NCI-H2171 (cell line): ENCODE measurements at regions not wholly inside any gene's neighbourhood (a gene's known extent, or its start where the extent isn't known, plus 50 kb on each side); places are given as distances from the start of the nearest gene placed in this dataset.

Experiments used
- DNase-seq: peaks from one replicate; lab custom pipeline; 2025; lab: John Stamatoyannopoulos, UW

- no peak for DNase-seq
Observed at GRCh38 chr6:119602215-119603178, 252.9 kb upstream of the MAN1A1 start.

GRCh38 chr6:119598883-119599282 is 249.3 kb upstream of the MAN1A1 start:
- no peak for DNase-seq

GRCh38 chr6:119594907-119595306 is 245.3 kb upstream of the MAN1A1 start:
- no peak for DNase-seq

GRCh38 chr6:119591235-119591634 is 241.7 kb upstream of the MAN1A1 start:
- DNase-seq: no peak

- DNase-seq: no peak
Observed at GRCh38 chr6:119590066-119590465, 240.5 kb upstream of the MAN1A1 start.

- DNase-seq: no peak
Observed at GRCh38 chr6:119587537-119587936, 238.0 kb upstream of the MAN1A1 start.

GRCh38 chr6:119586250-119586882 is 236.8 kb upstream of the MAN1A1 start:
- no peak for DNase-seq

GRCh38 chr6:119584088-119584487 is 234.5 kb upstream of the MAN1A1 start:
- DNase-seq: no peak

GRCh38 chr6:119581220-119581619 is 231.7 kb upstream of the MAN1A1 start:
- DNase-seq: no peak

GRCh38 chr6:119575721-119576120 is 226.2 kb upstream of the MAN1A1 start:
- DNase-seq: no peak

- no peak for DNase-seq
Observed at GRCh38 chr6:119568580-119568979, 219.0 kb upstream of the MAN1A1 start.

- DNase-seq: no peak
Observed at GRCh38 chr6:119566546-119567260, 217.1 kb upstream of the MAN1A1 start.

GRCh38 chr6:119565893-119566292 is 216.3 kb upstream of the MAN1A1 start:
- no peak for DNase-seq

- DNase-seq: no peak
Observed at GRCh38 chr6:119562168-119562567, 212.6 kb upstream of the MAN1A1 start.

- no peak for DNase-seq
Observed at GRCh38 chr6:119559586-119559985, 210.0 kb upstream of the MAN1A1 start.

- DNase-seq: no peak
Observed at GRCh38 chr6:119557239-119557638, 207.7 kb upstream of the MAN1A1 start.

GRCh38 chr6:119552021-119552420 is 202.5 kb upstream of the MAN1A1 start:
- no peak for DNase-seq

GRCh38 chr6:119547024-119547423 is 197.5 kb upstream of the MAN1A1 start:
- DNase-seq: no peak

GRCh38 chr6:119545245-119545644 is 195.7 kb upstream of the MAN1A1 start:
- no peak for DNase-seq

- no peak for DNase-seq
Observed at GRCh38 chr6:119544325-119545175, 195.0 kb upstream of the MAN1A1 start.

- DNase-seq: no peak
Observed at GRCh38 chr6:119543332-119543731, 193.8 kb upstream of the MAN1A1 start.

- no peak for DNase-seq
Observed at GRCh38 chr6:119542037-119542436, 192.5 kb upstream of the MAN1A1 start.
